ENCODE measurements at regions not wholly inside any gene's neighbourhood (a gene's known extent, or its start where the extent isn't known, plus 50 kb on each side); places are given as distances from the start of the nearest gene placed in this dataset.

DNA sequence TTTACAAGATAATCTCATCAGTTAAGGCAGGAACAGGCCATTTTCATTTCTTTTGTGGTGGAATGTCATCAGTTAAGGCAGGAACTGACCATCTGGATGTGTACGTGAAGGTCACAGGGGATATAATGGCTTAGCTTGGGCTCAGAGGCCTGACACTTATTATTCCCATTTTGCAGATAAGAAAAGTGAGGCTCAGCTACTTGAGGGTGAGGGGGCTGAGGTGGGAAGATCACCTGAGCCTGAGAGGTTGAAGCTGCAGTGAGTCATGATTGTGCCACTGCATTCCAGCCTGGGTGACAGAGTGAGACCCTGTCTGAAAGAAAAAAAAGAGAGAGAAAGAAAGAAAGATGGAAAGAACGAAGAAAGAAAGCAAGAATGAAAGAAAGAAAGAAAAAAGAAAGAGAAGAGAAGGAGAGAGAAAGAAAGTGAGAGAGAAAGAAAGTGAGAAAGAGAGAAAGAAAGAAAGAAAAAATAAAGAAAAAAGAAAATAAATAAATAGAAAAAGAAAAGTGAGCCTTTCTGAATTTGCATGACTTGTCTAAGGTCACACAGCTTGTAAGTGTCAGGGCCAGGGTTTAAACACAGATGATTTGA, 142.0 kb downstream of the TMEM30B start:
- no peak for DNase-seq (ENCODE audit: low read depth)
- no peak for TF ChIP-seq POLR2A (IDR thresholded peaks at IDR 0.05; ENCODE audit: extremely low read depth, insufficient read length)
- TF ChIP-seq MYC (IDR thresholded peaks at IDR 0.05; ENCODE audit: low read depth, low read length): no peak
- no peak for TF ChIP-seq MAX (IDR thresholded peaks at IDR 0.05; ENCODE audit: low read depth, low read length)
- no peak for TF ChIP-seq CTCF (IDR thresholded peaks at IDR 0.05; ENCODE audit: low read depth, low read length)
- no peak overlapping the region for H3K4me3 ChIP-seq (ENCODE audit: low read depth, low read length)

DNA sequence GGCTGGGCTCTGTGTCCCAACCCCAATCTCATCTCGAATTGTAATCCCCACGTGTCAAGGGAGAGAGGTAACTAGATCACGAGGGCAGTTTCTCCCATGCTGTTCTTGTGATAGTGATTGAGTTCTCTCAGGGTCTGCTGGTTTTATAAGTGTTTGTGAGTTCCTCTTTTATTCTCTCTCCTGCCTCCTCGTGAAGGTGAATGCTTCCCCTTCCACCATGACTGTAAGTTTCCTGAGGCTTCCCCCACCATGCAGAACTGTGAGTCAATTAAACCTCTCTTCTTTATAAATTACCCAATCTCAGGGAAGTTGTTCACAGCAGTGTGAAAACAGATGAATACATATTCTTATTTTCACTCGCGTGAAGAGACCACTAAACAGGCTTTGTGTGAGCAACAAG, 148.2 kb downstream of the TMEM30B start:
- H3K4me3 ChIP-seq (ENCODE audit: low read depth, low read length): no peak overlapping the region
- peak; percentile 54 for DNase-seq (ENCODE audit: low read depth)
- TF ChIP-seq MAX (IDR thresholded peaks at IDR 0.05; ENCODE audit: low read depth, low read length) (no peak), CTCF (IDR thresholded peaks at IDR 0.05; ENCODE audit: low read depth, low read length) (no peak), MYC (IDR thresholded peaks at IDR 0.05; ENCODE audit: low read depth, low read length) (no peak), POLR2A (IDR thresholded peaks at IDR 0.05; ENCODE audit: extremely low read depth, insufficient read length) (no peak)

DNA sequence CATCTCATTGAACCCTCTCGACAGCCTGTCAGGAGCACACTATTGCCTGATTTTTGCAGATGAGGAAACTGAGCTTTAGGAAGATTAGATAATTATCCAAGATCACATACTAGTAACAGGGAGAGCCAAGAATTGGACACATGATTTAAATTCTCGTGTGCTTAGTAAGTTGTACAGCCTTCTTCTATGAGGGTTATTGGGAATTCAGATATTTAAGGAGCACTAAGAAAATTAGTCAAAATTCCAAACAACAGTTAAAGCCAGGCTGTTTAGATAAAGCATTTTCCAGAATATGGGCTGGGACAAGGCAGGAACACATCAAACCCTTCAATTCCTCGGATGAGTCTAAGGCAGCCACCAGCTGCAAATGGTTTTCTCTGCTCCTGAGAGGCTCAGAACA, 148.8 kb downstream of the TMEM30B start:
- DNase-seq (ENCODE audit: low read depth): no peak
- no peak for TF ChIP-seq MYC (IDR thresholded peaks at IDR 0.05; ENCODE audit: low read depth, low read length)
- no peak for TF ChIP-seq CTCF (IDR thresholded peaks at IDR 0.05; ENCODE audit: low read depth, low read length)
- TF ChIP-seq MAX (IDR thresholded peaks at IDR 0.05; ENCODE audit: low read depth, low read length): no peak
- TF ChIP-seq POLR2A (IDR thresholded peaks at IDR 0.05; ENCODE audit: extremely low read depth, insufficient read length): no peak
- H3K4me3 ChIP-seq (ENCODE audit: low read depth, low read length): no peak overlapping the region

DNA sequence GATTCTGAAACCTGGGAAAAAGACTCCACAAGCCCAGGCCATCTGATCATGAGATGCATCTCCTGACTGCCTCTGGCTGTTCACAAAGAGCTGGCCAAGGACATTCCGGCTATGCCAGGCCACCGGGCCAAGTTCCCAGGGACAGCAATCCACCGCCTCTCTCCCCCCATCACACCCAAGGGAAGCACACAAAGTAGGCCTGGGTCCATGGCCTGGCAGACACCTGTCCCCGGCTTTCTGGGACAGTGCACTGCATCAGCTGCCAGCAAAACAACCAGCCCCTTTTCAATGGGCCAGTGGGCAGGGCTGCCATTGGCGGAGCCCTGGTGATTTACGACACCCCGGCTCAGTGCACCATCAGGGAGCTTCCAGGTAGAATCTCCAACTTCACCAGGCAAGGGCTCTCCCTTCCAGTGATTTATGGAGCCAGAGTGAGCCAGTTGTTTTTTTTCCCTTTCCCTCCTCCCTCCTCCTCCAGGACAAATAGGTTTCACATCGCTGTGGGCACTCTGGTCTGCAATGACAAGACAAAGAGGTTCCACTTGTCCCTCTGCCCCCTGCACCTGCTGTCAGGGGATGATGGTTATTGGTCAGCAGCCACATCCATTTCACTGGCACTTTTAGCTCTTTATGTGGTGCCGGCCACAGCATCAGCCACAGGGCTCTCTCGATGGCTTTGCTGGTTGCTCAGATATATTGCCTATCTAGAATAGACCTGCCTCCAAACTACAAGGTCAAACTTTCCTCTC, 149.6 kb downstream of the SLC38A6 start:
- no peak overlapping the region for H3K4me3 ChIP-seq (ENCODE audit: low read depth, low read length)
- no peak for DNase-seq (ENCODE audit: low read depth)
- TF ChIP-seq MYC (IDR thresholded peaks at IDR 0.05; ENCODE audit: low read depth, low read length) (no peak), MAX (IDR thresholded peaks at IDR 0.05; ENCODE audit: low read depth, low read length) (no peak), CTCF (IDR thresholded peaks at IDR 0.05; ENCODE audit: low read depth, low read length) (no peak), POLR2A (IDR thresholded peaks at IDR 0.05; ENCODE audit: extremely low read depth, insufficient read length) (no peak)

DNA sequence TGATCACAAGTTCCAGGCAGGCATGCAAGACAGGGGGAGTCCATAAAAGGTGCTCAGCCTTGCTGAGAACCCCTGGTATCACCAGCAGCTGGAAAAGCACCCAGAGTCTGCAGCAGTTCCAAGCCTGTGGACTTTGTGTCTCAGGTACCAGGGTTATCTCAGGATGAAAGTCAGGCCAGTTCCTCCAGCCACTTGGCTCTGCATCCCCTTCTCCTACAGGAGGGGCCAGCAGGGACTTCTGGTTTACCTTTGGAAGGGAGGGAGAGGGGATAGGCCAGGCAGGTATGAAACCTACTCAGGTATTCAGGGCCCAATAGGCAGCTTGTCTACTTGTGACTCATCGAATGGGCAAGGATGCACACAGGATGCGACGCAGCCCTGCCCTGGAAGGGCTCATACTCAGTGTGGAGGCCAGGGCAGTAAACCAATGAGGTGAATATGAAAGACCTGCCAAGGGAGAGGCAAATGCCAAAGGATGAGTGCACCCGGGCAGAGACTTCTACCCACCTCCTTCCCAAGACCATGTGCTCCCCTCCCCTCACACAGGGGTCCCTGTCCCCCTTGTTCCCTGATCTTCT, 148.2 kb downstream of the SLC38A6 start:
- no peak for TF ChIP-seq POLR2A (IDR thresholded peaks at IDR 0.05; ENCODE audit: extremely low read depth, insufficient read length)
- TF ChIP-seq MAX (IDR thresholded peaks at IDR 0.05; ENCODE audit: low read depth, low read length): no peak
- TF ChIP-seq MYC (IDR thresholded peaks at IDR 0.05; ENCODE audit: low read depth, low read length): no peak
- no peak for TF ChIP-seq CTCF (IDR thresholded peaks at IDR 0.05; ENCODE audit: low read depth, low read length)
- no peak overlapping the region for H3K4me3 ChIP-seq (ENCODE audit: low read depth, low read length)
- no peak for DNase-seq (ENCODE audit: low read depth)
